Activated CD4-positive, CD25-positive, alpha-beta regulatory T cell treated with anti-CD3 and anti-CD28 coated beads, Interleukin-2, amount 50 U/mL, for 24 hours (primary cell): ENCODE measurements at regions not wholly inside any gene's neighbourhood (a gene's known extent, or its start where the extent isn't known, plus 50 kb on each side); places are given as distances from the start of the nearest gene placed in this dataset.

Experiments used
- ATAC-seq, 2 donors: fragments of 150-1000 bp; cut with Tn5 transposase; one replicate each; pipeline ENCODE4 v1.10.0; 2021; ENCODE audit warnings: mild to moderate bottlenecking in 1 of 2, moderate library complexity in 1 of 2

GRCh38 chr11:45037434-45038005 lies 86.8 kb upstream of the TP53I11 start:
- ATAC-seq, result no peak

- no peak for ATAC-seq
These were observed 88.2 kb upstream of the TP53I11 start for GRCh38 chr11:45038923-45039322.

GRCh38 chr11:45041596-45041995 lies 90.9 kb upstream of the TP53I11 start:
- ATAC-seq, result no peak

GRCh38 chr11:45042560-45042959 lies 91.9 kb upstream of the TP53I11 start:
- no peak for ATAC-seq

GRCh38 chr11:45043755-45044475 lies 93.2 kb upstream of the TP53I11 start:
- no peak for ATAC-seq

- peak in 1 of 2 donors; percentile 38 for ATAC-seq
These were observed 95.2 kb upstream of the TP53I11 start for GRCh38 chr11:45045683-45046471.

- no peak for ATAC-seq
These were observed 97.7 kb upstream of the TP53I11 start for GRCh38 chr11:45048313-45048841.

- ATAC-seq, result no peak
These were observed 97.4 kb upstream of the PRDM11 start for GRCh38 chr11:45048870-45049691.

GRCh38 chr11:45050111-45050510 lies 96.3 kb upstream of the PRDM11 start:
- ATAC-seq, result no peak

GRCh38 chr11:45051621-45052020 lies 94.8 kb upstream of the PRDM11 start:
- ATAC-seq, result no peak

- no peak for ATAC-seq
These were observed 94.1 kb upstream of the PRDM11 start for GRCh38 chr11:45052361-45052760.

- no peak for ATAC-seq
These were observed 92.5 kb upstream of the PRDM11 start for GRCh38 chr11:45053736-45054446.

- ATAC-seq, result no peak
These were observed 91.5 kb upstream of the PRDM11 start for GRCh38 chr11:45054956-45055355.

GRCh38 chr11:45056529-45056928 lies 89.9 kb upstream of the PRDM11 start:
- no peak for ATAC-seq

GRCh38 chr11:45057938-45058646 lies 88.3 kb upstream of the PRDM11 start:
- ATAC-seq, result no peak

GRCh38 chr11:45058647-45058950 lies 87.8 kb upstream of the PRDM11 start:
- ATAC-seq, result no peak

GRCh38 chr11:45060707-45061106 lies 85.7 kb upstream of the PRDM11 start:
- no peak for ATAC-seq

- no peak for ATAC-seq
These were observed 84.8 kb upstream of the PRDM11 start for GRCh38 chr11:45061641-45062040.

- no peak for ATAC-seq
These were observed 84.3 kb upstream of the PRDM11 start for GRCh38 chr11:45062115-45062514.

GRCh38 chr11:45062974-45063635 lies 83.3 kb upstream of the PRDM11 start:
- ATAC-seq, result peak in 1 of 2 donors; percentile 17

GRCh38 chr11:45063669-45064068 lies 82.8 kb upstream of the PRDM11 start:
- ATAC-seq, result no peak
